DMS153 treated with DMSO at 0.1 percent for 48 hours (cell line): ENCODE measurements at regions not wholly inside any gene's neighbourhood (a gene's known extent, or its start where the extent isn't known, plus 50 kb on each side); places are given as distances from the start of the nearest gene placed in this dataset.

ENCODE experiments used
- DNase-seq: peaks from one replicate; lab custom pipeline; 2025; ENCODE audit not compliant: unreplicated experiment; lab: John Stamatoyannopoulos, UW

DNA sequence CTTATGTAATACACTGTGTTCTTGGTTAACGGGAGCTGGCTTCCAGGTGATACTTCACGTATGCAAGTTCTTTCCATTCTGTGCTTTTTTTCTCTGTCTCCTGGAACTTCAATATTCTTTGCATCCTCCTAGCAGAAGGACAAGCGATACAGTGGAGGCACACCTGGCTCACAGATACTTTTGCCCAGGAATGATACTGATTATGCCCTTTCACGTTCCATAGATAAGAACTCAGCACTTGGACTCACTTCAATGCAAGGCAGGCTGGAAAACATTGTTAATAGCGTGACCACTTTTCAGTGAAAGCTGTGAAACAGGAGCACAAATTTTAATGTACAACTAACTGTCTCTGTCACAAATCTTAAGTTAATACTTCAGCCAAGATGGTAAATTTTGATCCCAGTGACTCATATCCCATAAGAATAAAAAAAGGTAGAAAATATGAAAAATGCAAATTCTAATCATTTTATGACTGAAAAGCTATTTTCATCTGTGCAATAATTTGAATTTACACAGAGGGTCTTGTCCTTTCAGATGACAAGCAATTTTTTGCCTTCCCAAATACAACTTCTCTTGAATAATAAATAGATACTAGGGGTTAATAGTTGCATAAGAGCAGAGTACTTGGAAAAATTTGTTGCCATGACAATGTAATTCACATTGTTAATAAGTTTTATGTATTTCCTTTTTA lies 919.0 kb downstream of the GALC start:
- no peak for DNase-seq

DNA sequence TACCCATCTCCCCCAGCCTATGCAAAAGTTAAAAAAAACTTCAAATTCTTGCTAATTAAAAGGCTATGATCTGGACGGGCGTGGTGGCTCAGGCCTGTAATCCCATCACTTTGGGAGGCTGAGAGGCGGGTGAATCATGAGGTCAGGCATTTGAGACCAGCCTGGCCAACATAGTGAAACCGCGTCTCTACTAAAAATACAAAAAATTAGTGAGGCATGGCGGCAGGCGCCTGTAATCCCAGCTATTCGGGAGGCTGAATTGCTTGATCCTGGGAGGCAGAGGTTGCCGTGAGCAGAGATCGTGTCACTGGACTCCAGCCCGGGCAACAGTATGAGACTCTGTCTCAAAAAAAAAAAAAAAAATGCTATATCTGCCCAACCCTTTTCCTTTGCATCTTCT lies 925.4 kb downstream of the GALC start:
- no peak for DNase-seq

DNA sequence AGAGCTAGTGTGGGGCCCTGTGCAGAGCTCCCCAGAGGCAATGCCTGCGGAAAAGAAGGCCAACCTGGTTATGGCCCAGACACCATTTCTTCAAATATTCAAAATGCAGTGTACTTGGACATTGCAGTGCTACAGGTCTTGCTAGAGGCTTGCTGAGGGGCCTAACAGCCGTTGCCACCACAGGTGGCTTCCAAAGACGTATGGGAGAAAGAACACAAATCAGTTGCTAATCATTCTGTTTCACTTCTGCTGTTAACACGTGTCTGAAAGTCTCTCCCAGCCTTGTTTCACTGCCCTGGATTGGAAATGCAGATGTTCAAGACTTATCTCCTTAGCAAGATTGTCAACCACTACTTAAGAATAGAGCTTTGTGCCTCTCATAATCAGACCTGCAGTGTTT lies 925.9 kb downstream of the GALC start:
- DNase-seq = no peak

DNA sequence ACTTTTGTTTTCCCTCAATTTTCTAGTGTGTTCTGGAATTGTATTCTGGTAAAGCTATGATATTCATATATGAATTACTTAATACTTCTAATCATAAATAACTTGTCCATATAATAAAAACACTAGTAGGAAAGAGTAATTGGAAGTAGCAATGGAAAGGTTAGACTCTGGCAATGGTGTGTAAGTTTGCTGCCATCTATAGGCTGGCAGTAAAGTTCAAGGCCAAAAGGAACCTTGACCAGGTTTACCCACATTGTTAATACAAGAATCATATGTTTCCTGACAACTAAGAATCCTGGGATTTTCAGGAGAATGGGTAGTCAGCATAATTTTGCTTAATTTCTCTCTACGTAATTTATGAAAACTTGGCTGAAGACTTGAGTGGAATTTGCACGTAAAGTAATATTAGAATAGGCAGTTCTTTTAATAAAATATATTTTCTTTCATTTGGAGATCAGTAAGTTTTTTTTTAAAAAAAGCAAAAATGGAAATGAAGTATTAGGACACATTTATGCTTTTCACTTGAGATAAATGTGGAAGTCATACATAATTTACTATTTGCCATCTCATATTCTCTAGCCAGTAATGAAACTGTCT lies 926.7 kb downstream of the GALC start:
- DNase-seq = peak; percentile 31

DNA sequence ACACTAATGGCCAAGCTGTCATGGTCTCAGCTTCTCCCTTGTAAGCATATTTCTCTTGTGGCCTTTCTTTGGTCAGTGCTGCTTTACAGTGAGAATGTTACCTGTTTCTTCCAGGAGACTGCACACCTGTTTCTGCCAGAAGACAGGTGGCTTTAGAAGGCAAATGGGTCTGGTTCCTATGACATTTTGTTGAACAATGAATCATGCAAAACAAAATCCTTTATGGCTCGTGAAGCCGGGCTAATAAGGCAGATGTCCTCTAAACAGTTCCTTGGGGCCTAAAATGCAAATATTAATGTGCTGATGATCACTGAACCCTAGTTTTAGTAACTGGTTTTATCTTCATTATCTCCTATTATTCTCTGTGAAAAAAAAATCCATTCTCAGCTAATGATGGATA lies 927.6 kb downstream of the GALC start:
- DNase-seq = no peak

DNA sequence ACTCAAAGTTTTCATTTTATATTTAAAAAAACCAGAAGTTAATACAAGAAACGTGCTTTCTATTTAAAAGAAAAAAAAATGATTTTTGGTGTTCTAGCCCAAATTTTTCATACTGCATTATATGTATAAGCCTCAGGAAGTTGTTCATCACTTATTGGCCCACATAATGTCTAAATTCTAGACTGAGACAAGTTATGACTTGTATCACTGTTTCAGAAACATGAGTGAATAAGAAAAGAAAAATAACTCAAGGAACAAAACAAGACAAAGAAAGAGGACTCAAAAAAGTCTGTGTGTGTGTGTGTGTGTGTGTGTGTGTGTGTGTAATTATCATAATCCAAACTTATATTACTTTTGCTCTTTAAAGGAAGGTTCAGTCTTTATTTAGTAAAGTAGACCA lies 929.8 kb downstream of the GALC start:
- DNase-seq = no peak

DNA sequence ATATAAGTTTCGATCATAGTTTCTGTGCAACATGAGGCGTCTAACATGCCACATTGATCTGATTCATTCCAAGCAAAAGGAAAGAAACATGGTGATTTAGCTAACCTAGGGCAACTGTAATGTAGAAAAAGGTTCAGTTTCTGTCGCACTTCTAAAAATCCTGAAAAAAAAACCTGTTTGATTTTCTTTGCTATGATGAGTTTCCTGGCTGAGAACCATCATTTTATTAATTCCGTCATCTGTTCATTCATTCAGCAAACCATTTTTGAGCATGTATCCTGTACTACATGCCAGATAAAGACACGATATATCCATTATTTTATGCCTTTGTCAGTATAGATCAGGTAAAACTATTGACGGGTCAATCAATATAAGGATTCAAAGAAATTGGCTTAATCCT lies 932.6 kb downstream of the GALC start:
- no peak for DNase-seq

DNA sequence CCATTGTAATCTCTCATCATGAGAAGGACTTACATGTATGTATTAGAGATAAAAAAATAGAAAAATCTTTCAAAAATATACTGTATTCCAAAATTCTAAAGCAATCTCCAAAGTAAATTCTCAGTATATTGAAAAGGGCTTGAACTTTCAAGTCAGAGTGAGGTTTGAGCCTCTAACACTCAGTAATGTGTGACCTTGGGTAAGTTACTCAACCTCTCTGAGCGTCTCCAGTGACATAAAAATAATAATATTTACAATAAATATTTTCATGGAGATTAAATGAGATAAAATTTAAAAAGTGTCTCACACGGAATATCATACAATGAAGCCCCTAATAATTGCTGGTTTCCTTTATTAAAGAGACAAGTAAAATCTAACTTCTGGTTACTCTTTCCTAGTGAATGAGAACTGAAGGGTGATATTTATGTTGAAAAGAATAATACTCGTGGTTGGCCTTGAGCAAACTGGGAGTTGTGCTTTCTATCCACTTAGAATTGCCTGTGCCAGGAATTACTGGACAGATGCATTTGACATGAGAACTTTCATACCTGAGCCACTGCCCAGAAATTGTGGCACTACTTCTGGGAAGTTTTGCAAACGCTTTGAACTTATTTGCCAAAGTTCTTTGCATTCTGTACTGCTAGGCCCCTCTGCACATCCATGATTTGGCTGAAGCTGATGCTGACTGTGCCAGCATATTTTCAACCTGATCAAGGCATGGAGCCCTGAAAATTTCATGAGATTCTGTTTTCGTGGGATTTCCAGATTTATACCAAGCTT lies 933.7 kb downstream of the GALC start:
- DNase-seq = no peak

DNA sequence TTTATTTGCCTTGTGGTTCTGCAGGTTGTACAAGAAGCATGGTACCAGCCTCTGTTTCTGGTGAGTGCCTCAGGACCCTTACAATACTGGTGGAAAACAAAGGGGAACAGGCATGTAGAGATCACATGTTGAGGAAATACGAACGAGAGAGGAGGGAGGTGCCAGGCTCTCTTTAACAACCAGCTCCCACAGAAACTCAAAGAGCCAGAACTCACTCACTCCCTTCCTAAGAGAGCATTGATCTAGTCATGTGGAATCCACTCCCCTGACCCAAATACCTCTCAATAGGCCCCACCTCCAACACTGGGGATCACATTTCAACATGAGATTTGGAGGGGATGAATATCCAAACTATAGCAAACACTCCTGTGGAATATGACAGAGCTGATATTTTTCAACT lies 938.0 kb downstream of the GALC start:
- DNase-seq = no peak

DNA sequence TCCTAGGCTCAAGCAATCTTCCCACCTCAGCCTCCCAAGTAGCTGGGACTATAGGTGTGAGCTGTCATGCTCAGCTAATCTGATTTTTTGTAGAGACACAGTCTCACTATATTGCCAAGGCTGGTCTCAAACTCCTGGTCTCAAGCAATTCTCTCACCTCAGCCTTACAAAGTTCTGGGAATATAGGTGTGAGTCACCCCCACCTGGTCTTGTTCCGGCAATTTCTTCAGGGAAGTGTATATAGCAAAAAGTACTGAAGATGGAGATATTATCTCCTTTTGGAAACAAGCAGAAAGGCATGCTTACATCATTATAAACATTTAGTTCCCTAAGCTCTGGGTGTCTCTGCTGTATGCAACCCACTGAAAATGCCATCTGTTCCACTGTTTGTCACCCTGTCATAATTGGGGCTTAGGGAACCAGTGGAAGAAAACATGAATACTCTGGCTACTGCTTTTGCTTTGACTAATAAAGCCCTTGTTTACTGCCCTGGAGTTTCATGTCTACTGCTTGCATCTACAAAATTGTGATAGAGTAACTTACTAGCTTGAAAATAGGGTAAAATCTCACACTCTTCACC lies 940.2 kb downstream of the GALC start:
- no peak for DNase-seq

DNA sequence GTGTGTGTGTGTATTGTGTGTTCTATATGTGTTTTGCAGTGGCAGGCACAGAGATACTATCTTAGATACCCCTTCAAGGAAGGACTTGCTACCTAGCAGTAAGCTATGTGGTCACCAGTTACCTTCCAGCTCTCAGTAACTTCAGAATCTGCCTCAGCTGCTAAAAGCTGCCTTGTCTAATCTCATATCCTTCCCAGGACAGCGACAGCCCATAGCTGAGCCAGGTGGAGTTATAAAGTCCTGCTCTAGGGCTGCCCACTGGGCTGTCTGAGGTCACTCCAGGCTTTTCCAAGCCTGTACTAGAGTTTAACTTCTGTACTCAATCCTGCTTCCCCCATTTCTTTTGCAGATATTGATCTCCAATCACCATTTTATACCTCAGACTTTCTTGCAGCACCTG lies 942.6 kb downstream of the GALC start:
- no peak for DNase-seq

DNA sequence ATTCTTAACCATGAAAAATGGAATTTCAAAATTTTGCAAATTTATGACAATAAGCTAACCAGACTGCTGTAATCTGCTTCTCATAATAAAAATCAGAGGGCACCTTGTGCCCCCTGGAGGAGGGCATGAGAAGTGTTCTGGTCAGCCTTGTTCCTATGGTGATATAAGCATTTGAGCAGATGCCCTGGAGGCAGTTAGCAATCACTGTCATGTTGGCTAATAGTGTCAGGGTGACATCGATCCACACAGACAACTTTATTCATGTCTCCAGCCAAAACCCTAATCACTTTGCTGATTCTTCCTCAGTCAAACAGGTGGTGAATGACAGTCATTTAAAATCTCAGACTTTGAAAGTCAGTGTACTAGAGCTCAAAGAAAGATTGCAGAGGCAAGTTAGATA lies 943.0 kb downstream of the GALC start:
- DNase-seq = peak; percentile 44

DNA sequence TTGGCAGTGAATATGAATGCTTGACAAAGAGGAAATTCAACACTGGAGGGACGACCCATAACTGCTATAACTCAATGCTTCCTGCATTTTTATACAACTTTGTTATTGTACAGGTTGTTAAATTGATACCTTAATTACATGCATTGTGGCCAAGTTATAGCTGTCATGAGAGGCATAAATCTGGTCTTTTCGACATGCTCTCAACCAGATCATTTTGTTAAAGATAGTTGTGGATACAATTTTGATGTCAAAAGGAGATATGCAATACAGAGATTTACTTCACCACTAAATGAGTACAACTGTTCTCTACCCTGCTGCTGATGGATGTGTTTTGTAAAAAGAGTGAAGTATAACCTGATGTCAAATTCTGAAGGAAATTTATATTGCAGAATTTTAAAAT lies 946.0 kb downstream of the GALC start:
- no peak for DNase-seq

DNA sequence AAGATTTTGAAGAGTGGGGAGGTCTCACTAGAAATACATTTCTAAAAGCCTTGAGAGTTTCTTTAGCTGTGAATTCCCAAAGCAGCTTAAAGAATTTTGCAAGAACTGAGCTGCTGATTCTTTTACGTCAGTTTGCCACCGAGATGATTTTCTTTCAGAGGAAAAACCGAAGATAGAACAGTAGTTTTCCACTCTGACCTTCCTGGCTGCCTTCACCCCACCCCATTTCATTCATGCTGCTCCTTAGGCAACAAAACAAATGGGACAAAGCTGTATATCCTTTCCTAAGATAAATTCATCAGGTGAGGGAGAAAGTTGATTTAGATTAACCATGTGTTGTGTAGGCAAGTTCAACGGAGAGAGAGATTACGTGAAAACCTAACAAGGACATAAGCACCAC lies 947.0 kb downstream of the GALC start:
- no peak for DNase-seq

DNA sequence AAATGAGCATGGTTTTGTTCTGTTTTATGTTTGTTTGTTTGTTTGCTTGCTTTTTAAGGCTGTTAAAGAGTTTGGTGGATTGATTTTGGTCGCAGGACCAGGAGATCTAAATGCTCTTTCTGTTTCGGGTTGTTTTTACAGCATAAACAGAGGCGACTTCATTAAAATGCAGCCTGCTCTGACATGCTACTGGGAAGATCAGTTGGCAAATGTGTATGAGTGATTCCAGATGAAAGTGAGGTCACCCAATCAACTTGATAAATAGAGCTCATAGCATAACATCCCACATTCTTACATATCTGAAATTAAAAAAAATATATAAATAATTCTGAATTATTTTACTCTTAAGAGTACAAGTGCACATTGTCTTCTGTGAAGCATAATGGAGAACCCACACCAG lies 947.7 kb downstream of the GALC start:
- no peak for DNase-seq

DNA sequence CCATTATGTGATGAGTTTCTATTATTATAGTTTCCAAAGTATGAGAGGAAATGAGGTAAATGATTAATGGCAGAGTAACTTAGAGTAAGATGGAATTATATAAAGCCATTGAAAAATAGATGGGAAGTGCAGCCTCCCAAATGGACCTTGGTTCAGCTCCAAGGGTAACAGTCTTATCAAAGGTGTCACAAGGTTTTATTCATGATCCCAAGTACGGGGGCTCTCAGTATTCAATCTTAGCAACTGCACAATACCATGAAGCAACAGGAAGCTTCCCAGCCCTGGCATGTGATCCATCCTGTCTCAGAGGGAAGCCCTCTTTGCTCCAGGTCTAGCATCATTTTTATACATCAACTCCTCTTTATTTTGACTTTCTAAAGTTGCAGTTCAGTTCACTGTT lies 948.2 kb downstream of the GALC start:
- no peak for DNase-seq

DNA sequence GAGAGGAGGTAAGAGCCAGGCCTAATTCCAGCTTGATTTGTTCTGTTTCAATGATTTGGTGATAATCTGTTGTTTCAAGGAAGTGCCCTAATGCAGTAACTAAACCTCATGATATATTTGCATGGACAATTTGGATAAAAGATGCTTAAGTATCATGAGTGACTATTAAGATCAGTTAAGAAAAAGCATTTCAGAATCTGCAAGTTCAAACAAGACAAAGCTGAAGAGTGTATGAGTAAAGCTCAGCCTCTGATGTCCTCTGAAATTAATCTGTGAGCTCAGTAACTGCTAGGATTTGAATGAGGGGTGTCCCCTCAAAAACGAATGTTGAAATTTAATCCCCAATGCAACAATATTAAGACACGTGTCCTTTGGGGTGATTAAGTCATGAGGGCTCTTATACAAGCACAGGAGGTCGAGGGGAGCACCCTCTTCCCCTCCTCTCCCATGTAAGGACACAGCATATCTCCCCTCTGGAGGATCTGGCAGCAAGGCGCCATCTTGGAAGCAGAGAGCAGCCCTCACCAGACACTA lies 949.2 kb downstream of the GALC start:
- DNase-seq = no peak

DNA sequence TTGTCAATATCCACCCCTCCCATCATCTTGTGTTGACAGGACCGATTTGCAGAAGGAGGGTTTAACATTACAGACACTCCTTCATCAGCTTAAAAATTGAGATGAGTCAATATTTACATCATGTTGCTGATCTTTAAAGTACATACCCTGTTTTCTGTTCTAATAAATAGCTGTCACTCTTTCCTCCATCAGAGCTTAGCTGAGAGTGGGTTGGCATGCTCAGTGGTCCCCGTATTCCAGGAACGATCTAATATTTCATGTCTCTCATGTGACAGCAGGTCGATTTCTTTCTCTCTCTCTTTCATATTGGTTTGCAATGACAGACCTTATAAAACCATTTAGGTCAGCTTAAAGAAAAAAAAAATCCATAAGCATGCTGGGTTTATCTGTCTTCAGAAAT lies 950.6 kb downstream of the GALC start:
- no peak for DNase-seq

DNA sequence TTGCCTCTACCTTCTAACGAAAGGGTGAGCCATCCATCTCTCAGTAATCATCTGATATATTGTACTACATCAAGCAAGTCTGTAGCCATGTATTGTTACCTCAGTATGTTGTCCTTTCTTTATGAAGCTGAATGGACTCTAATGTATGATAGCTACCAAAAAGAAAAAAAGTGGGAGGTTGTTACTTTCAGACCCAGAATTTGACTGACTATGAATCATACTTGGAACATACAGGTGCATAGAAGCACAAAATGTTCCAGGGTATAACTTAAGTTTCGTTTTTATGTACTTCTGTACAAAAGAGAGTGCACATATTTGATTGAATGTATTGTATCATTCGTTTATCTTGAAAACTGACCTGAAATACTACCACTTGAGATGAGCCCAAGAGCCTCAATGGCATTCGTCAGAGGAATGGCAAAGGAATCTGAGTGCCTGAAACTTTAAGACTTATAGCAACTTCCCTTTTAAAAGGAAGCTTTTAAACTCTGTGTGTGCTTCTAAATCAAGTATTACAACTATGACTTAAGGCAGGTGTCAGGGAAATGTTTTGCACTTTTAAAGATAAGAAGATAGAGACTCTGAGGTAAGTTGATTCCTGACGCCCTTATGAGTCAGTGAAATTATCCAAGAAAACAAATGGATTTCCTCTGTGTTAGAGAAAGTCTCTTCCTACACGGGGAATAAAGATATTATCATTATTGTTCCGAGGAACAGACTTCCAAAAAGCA lies 951.5 kb downstream of the GALC start:
- no peak for DNase-seq

DNA sequence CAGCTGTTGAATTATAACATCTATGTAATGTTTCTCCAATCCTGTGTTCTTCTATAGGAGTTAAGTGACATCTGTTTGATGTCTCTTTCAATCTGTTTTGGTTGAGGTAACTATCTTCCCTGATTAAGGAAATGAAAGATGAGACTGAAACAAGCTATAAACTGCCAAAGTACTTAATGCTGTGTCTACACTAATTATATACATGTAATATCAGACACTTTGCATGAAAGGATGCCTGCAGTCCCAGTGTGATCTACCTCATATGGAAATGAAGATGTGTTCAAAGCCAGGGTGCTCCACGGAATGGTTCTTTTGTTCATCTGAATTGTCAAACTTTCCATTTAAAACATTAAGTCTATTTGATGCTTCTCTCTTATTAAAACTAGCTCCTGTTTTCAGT lies 958.3 kb downstream of the GALC start:
- no peak for DNase-seq

DNA sequence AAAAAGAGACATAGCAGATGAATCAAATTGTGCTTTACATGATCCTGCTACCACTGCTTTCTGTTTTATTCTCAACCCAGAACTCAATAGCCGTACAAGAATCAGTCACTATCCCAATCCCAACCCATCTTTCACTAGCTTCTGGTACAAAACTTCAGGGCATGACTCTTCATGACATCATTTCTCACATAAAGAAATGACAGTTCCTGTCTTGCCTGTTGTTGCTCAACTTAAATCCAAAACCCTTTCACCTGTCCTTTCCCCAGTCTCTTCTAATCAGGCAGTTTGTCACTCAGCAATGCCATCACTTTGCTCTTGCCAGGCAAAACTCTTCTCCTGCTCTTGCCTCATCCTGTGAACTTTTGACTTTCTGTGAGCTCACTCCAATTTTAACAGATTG lies 962.8 kb downstream of the GALC start:
- no peak for DNase-seq
